ENCODE measurements at regions not wholly inside any gene's neighbourhood (a gene's known extent, or its start where the extent isn't known, plus 50 kb on each side); places are given as distances from the start of the nearest gene placed in this dataset.

GRCh38 chr1:90534116-90534515 lies 183.0 kb downstream of the BARHL2 start:
- no peaks in the 10 kb centered on the region for H3K9me3 ChIP-seq (ENCODE audit: control insufficient read depth, insufficient read depth, low read length)
- H3K36me3 ChIP-seq (ENCODE audit: control insufficient read depth, insufficient read depth, low read length), result no peaks in the 10 kb centered on the region
- no peaks in the 10 kb centered on the region; the same call in 1 of the 2 replicates for H3K27me3 ChIP-seq (ENCODE audit: control insufficient read depth, insufficient read depth, low read length)
- H3K4me1 ChIP-seq (ENCODE audit: control insufficient read depth, insufficient read depth, low read length), result no peaks in the 10 kb centered on the region
- H3K4me3 ChIP-seq (ENCODE audit: low read length), result no peak overlapping the region
- H3K27ac ChIP-seq (ENCODE audit: low read length), result no peak overlapping the region
- no CpG with 5 or more reads among the region's 6 CpGs for WGBS (ENCODE audit: insufficient coverage, insufficient read length)
- DNase-seq (ENCODE audit: low read depth, low spot score), result no peak

- Histone ChIP-seq H3K9me3 (ENCODE audit: control insufficient read depth, insufficient read depth, low read length) (no peaks in the 10 kb centered on the region), H3K4me3 (ENCODE audit: low read length) (no peak overlapping the region), H3K36me3 (ENCODE audit: control insufficient read depth, insufficient read depth, low read length) (no peaks in the 10 kb centered on the region), H3K27ac (ENCODE audit: low read length) (no peak overlapping the region), H3K27me3 (ENCODE audit: control insufficient read depth, insufficient read depth, low read length) (no peaks in the 10 kb centered on the region), H3K4me1 (ENCODE audit: control insufficient read depth, insufficient read depth, low read length) (no peaks in the 10 kb centered on the region)
- no peak for DNase-seq (ENCODE audit: low read depth, low spot score)
These were observed 190.1 kb downstream of the BARHL2 start for GRCh38 chr1:90526954-90527353.

- Histone ChIP-seq H3K27ac (ENCODE audit: low read length) (no peak overlapping the region), H3K4me3 (ENCODE audit: low read length) (no peak overlapping the region), H3K4me1 (ENCODE audit: control insufficient read depth, insufficient read depth, low read length) (no peaks in the 10 kb centered on the region), H3K9me3 (ENCODE audit: control insufficient read depth, insufficient read depth, low read length) (no peaks in the 10 kb centered on the region), H3K27me3 (ENCODE audit: control insufficient read depth, insufficient read depth, low read length) (no peaks in the 10 kb centered on the region), H3K36me3 (ENCODE audit: control insufficient read depth, insufficient read depth, low read length) (no peaks in the 10 kb centered on the region)
- DNase-seq (ENCODE audit: low read depth, low spot score), result no peak
These were observed 194.7 kb downstream of the BARHL2 start for GRCh38 chr1:90522432-90522831.

- WGBS (ENCODE audit: insufficient coverage, insufficient read length), result no CpG with 5 or more reads among the region's 5 CpGs
- Histone ChIP-seq H3K27ac (ENCODE audit: low read length) (no peak overlapping the region), H3K9me3 (ENCODE audit: control insufficient read depth, insufficient read depth, low read length) (no peaks in the 10 kb centered on the region), H3K4me1 (ENCODE audit: control insufficient read depth, insufficient read depth, low read length) (no peaks in the 10 kb centered on the region), H3K36me3 (ENCODE audit: control insufficient read depth, insufficient read depth, low read length) (no peaks in the 10 kb centered on the region), H3K4me3 (ENCODE audit: low read length) (no peak overlapping the region), H3K27me3 (ENCODE audit: control insufficient read depth, insufficient read depth, low read length) (no peaks in the 10 kb centered on the region)
- DNase-seq (ENCODE audit: low read depth, low spot score), result no peak
These were observed 203.1 kb downstream of the BARHL2 start for GRCh38 chr1:90513956-90514355.

GRCh38 chr1:90512441-90512840 lies 204.7 kb downstream of the BARHL2 start:
- H3K27me3 ChIP-seq (ENCODE audit: control insufficient read depth, insufficient read depth, low read length), result no peaks in the 10 kb centered on the region
- DNase-seq (ENCODE audit: low read depth, low spot score), result no peak
- WGBS (ENCODE audit: insufficient coverage, insufficient read length), result no CpG with 5 or more reads among the region's 3 CpGs
- no peaks in the 10 kb centered on the region for H3K4me1 ChIP-seq (ENCODE audit: control insufficient read depth, insufficient read depth, low read length)
- H3K4me3 ChIP-seq (ENCODE audit: low read length), result no peak overlapping the region
- no peak overlapping the region for H3K27ac ChIP-seq (ENCODE audit: low read length)
- no peaks in the 10 kb centered on the region for H3K9me3 ChIP-seq (ENCODE audit: control insufficient read depth, insufficient read depth, low read length)
- H3K36me3 ChIP-seq (ENCODE audit: control insufficient read depth, insufficient read depth, low read length), result no peaks in the 10 kb centered on the region

GRCh38 chr1:90510143-90510542 lies 207.0 kb downstream of the BARHL2 start:
- WGBS (ENCODE audit: insufficient coverage, insufficient read length), result no CpG with 5 or more reads among the region's 3 CpGs
- Histone ChIP-seq H3K4me1 (ENCODE audit: control insufficient read depth, insufficient read depth, low read length) (no peaks in the 10 kb centered on the region), H3K27ac (ENCODE audit: low read length) (no peak overlapping the region)

GRCh38 chr1:90509225-90510048 lies 207.7 kb downstream of the BARHL2 start:
- WGBS (ENCODE audit: insufficient coverage, insufficient read length), result no CpG with 5 or more reads among the region's 2 CpGs
- Histone ChIP-seq H3K9me3 (ENCODE audit: control insufficient read depth, insufficient read depth, low read length) (no peaks in the 10 kb centered on the region), H3K4me3 (ENCODE audit: low read length) (no peak overlapping the region), H3K27me3 (ENCODE audit: control insufficient read depth, insufficient read depth, low read length) (no peaks in the 10 kb centered on the region), H3K36me3 (ENCODE audit: control insufficient read depth, insufficient read depth, low read length) (no peaks in the 10 kb centered on the region), H3K27ac (ENCODE audit: low read length) (no peak overlapping the region), H3K4me1 (ENCODE audit: control insufficient read depth, insufficient read depth, low read length) (no peaks in the 10 kb centered on the region)
- DNase-seq (ENCODE audit: low read depth, low spot score), result no peak

More at GRCh38 chr1:90510143-90510542, 207.0 kb downstream of the BARHL2 start:
- Histone ChIP-seq H3K27me3 (ENCODE audit: control insufficient read depth, insufficient read depth, low read length) (no peaks in the 10 kb centered on the region), H3K9me3 (ENCODE audit: control insufficient read depth, insufficient read depth, low read length) (no peaks in the 10 kb centered on the region), H3K36me3 (ENCODE audit: control insufficient read depth, insufficient read depth, low read length) (no peaks in the 10 kb centered on the region), H3K4me3 (ENCODE audit: low read length) (no peak overlapping the region)
- DNase-seq (ENCODE audit: low read depth, low spot score), result no peak

GRCh38 chr1:90508376-90509167 lies 208.5 kb downstream of the BARHL2 start:
- no CpG with 5 or more reads among the region's 2 CpGs for WGBS (ENCODE audit: insufficient coverage, insufficient read length)
- Histone ChIP-seq H3K36me3 (ENCODE audit: control insufficient read depth, insufficient read depth, low read length) (no peaks in the 10 kb centered on the region), H3K4me1 (ENCODE audit: control insufficient read depth, insufficient read depth, low read length) (no peaks in the 10 kb centered on the region)

GRCh38 chr1:90507173-90507572 lies 209.9 kb downstream of the BARHL2 start:
- Histone ChIP-seq H3K4me3 (ENCODE audit: low read length) (no peak overlapping the region), H3K36me3 (ENCODE audit: control insufficient read depth, insufficient read depth, low read length) (no peaks in the 10 kb centered on the region), H3K4me1 (ENCODE audit: control insufficient read depth, insufficient read depth, low read length) (peaks cover under 1% of the 10 kb centered on the region; the same call in 1 of the 2 replicates), H3K9me3 (ENCODE audit: control insufficient read depth, insufficient read depth, low read length) (no peaks in the 10 kb centered on the region), H3K27ac (ENCODE audit: low read length) (no peak overlapping the region), H3K27me3 (ENCODE audit: control insufficient read depth, insufficient read depth, low read length) (no peaks in the 10 kb centered on the region)
- no peak for DNase-seq (ENCODE audit: low read depth, low spot score)
- WGBS (ENCODE audit: insufficient coverage, insufficient read length), result no CpG with 5 or more reads among the region's 5 CpGs

More at GRCh38 chr1:90508376-90509167, 208.5 kb downstream of the BARHL2 start:
- Histone ChIP-seq H3K9me3 (ENCODE audit: control insufficient read depth, insufficient read depth, low read length) (no peaks in the 10 kb centered on the region), H3K27me3 (ENCODE audit: control insufficient read depth, insufficient read depth, low read length) (no peaks in the 10 kb centered on the region), H3K27ac (ENCODE audit: low read length) (no peak overlapping the region), H3K4me3 (ENCODE audit: low read length) (no peak overlapping the region)
- DNase-seq (ENCODE audit: low read depth, low spot score), result no peak

- Histone ChIP-seq H3K4me3 (ENCODE audit: low read length) (no peak overlapping the region), H3K36me3 (ENCODE audit: control insufficient read depth, insufficient read depth, low read length) (no peaks in the 10 kb centered on the region), H3K27me3 (ENCODE audit: control insufficient read depth, insufficient read depth, low read length) (no peaks in the 10 kb centered on the region), H3K9me3 (ENCODE audit: control insufficient read depth, insufficient read depth, low read length) (no peaks in the 10 kb centered on the region), H3K4me1 (ENCODE audit: control insufficient read depth, insufficient read depth, low read length) (peaks cover 2% of the 10 kb centered on the region; the same call in 1 of the 2 replicates), H3K27ac (ENCODE audit: low read length) (no peak overlapping the region)
- no peak for DNase-seq (ENCODE audit: low read depth, low spot score)
- WGBS (ENCODE audit: insufficient coverage, insufficient read length), result no CpG with 5 or more reads among the region's 2 CpGs
These were observed 211.3 kb downstream of the BARHL2 start for GRCh38 chr1:90505806-90506205.
